ENCODE measurements at regions not wholly inside any gene's neighbourhood (a gene's known extent, or its start where the extent isn't known, plus 50 kb on each side); places are given as distances from the start of the nearest gene placed in this dataset.

DNA sequence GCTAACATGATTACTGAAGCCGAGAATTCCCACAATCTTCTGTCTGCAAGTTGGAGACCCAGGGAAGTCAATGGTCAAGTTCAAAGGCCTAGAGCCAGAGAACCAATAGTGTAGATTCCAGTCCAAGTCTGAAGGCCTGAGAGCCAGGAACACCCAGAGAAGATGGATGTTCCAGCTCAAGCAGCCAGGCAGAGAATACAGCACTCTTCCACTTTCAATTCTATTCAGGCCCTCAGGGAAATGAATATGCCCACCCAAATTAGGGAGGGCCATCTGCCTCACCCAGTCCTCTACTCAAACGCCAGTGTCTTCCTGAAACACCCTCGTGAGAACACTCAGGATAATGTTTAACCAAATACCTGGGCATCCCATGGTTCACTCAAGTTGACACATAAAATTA lies 123.5 kb downstream of the THBS2 start:
- no peak for TF ChIP-seq POLR2A (IDR thresholded peaks at IDR 0.05)
- TF ChIP-seq, protein P1, sequence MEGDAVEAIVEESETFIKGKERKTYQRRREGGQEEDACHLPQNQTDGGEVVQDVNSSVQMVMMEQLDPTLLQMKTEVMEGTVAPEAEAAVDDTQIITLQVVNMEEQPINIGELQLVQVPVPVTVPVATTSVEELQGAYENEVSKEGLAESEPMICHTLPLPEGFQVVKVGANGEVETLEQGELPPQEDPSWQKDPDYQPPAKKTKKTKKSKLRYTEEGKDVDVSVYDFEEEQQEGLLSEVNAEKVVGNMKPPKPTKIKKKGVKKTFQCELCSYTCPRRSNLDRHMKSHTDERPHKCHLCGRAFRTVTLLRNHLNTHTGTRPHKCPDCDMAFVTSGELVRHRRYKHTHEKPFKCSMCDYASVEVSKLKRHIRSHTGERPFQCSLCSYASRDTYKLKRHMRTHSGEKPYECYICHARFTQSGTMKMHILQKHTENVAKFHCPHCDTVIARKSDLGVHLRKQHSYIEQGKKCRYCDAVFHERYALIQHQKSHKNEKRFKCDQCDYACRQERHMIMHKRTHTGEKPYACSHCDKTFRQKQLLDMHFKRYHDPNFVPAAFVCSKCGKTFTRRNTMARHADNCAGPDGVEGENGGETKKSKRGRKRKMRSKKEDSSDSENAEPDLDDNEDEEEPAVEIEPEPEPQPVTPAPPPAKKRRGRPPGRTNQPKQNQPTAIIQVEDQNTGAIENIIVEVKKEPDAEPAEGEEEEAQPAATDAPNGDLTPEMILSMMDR (IDR thresholded peaks at IDR 0.05): no peak
